IPS-NIHi7 (cell line): ENCODE measurements at regions not wholly inside any gene's neighbourhood (a gene's known extent, or its start where the extent isn't known, plus 50 kb on each side); places are given as distances from the start of the nearest gene placed in this dataset.

Source experiments
- DNase-seq: peaks from one replicate; pipeline ENCODE4 v3.0.0; 2012; ENCODE audit warnings: mixed read lengths; ENCODE audit errors: extremely low spot score

DNA sequence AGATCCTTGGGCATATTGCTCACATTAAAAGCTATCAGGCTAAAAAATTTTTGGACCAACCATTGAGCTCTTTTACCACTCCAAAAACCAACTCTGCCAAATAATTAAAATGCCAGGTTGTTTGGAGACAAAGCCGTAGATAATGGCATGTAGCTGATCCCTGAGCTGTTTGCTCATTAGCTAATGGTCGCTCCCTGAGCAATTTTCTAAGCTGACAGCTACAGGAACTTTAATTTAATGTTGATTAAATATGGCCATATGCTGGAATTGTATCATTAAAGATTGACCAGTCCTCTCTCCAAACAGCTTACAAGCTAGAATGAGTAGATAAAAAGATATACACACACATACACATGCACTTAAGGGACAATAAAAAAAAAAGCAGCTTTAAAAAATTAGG lies 216.2 kb upstream of the ARHGAP20 start:
- DNase-seq: no peak

DNA sequence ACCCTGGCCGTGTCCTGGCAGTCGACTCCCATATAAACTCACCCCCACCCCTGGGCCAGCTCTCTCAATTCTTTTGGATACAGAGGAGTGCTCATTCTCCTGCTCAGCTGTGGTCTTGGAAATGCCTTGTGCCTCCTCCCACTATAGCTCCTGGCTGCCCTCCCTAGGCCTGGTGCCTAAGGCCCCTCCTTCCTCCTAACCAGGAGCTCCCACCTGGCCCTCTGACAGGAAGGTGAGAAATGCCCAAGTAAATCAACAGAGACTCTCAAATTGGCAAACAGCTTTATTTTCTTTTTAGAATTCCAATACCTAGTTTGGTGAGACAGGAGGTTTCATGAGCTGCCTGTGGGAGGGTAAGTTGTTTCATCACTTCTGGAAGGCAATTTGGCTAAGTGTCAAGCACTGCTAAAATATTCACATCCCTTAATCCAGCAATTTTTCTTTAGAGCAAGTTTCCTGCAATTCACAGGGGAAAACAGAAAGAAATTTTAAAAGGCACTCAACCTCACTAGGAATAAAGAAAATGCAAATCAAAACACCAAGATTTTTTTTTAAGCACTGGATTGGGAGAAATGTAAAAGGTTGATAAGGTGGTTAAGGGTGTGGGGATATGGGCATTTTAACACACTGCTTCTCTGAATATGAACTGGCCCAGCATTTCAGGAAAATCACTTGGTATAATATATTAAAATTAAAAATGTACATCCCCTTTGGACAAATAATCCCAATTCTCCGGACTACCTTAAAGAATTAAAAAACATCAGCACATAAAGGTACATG lies 209.7 kb upstream of the ARHGAP20 start:
- DNase-seq: peak; percentile 55

DNA sequence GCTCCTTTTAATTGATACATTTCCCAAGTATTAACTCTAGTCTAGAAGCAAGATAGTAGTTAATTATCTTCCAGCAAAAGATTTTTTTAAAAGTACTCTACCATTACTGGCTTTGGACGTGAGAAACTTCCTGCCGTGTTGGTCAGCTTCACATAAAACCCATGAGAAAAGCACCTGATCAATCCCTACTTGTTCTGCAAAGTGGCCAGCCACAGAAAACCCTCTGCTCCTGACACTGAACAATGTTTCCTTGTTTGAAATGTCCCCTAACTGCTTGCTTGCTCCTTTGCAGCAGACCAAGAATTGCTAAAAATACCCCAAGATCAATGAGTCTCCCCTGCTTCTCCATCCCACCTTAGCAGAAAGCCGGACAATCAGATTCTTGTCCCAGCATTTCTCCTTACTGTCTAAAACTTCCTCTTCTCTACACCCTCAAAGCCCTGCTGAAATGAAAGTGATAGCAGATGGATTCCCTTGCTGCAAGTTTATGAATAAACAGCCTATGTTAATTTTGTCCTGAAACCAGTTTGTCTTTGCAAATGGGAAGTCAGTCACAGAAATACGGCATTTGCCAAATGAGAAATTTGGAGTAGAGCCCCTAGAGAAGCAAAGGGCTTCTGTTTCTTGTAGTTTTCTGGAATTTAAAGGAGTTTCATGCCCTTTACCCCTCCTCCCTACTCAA lies 207.1 kb upstream of the ARHGAP20 start:
- DNase-seq: no peak

DNA sequence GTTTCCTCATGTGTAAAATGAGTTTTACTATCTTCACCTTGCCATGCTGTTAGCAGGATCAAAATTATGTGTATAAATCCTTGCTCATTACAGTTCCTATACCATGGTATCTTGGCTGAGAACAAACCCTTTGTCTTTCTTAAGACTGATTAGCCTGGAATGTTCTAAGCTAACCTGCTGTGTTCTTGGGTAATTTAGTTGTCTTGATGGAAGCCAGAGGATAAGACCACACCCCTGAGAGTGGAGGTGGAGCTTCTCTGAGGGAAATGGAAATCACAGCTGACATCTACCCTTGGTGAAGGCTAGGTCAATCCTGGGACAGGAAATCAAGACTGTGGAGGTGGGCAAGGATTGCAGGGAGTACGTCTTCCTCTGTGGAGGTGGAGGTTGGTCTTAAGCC lies 206.1 kb upstream of the ARHGAP20 start:
- DNase-seq: no peak

DNA sequence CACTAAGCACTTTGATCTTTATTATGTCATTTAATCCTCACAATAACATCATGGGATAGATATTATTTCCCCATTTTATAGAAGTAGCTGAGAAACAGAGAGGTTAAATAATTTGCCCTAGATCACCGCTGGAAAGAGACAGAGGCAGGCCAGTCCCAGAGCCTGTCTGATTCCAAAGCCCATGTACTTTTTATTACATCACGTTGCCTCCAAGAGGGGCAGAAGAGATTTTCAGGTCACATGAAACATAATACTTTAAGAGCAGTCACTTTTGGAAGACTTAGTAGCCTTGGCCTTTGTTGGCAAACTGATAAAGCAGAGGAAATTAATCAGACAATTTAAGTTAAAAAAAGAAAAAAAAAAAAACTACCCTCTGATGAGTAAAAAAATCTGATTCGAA lies 200.2 kb upstream of the ARHGAP20 start:
- no peak for DNase-seq

DNA sequence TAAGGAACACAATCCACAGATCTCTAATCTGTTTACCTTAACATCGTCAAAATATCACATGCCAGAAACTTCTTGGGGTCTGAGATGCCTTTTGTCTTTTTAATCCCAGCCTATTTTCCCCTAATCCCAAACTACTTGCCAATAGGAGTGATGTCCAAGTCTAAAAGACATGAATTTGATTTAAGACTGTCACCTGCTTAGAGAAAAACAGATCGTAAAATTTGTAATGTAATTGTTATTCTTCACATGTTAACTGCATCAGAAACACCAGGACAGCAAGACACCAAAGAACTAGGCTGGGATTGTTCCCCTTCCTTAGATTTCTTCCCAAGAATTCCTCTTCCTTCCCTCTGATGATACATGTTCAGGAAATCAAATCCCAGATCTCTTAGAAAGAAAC lies 198.1 kb upstream of the ARHGAP20 start:
- no peak for DNase-seq

DNA sequence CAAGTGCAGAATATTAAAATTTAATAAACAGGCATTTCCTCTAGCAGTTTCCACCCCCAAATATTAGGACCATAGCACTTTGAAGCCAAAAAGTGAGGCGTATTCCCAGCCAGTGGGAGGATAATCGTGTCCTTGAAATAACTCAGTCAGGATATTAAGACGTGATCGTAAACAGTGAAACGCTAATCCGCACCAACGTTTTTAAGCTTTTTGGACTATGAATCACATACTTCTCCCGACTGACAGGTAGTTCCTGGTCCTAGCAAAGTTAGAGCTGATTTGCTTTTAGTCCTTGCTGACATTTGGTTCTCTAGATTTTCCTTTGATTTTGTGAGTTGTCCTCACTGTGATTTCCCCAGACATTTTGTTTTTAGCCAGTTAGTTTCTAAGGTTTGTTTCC lies 197.1 kb upstream of the ARHGAP20 start:
- no peak for DNase-seq

DNA sequence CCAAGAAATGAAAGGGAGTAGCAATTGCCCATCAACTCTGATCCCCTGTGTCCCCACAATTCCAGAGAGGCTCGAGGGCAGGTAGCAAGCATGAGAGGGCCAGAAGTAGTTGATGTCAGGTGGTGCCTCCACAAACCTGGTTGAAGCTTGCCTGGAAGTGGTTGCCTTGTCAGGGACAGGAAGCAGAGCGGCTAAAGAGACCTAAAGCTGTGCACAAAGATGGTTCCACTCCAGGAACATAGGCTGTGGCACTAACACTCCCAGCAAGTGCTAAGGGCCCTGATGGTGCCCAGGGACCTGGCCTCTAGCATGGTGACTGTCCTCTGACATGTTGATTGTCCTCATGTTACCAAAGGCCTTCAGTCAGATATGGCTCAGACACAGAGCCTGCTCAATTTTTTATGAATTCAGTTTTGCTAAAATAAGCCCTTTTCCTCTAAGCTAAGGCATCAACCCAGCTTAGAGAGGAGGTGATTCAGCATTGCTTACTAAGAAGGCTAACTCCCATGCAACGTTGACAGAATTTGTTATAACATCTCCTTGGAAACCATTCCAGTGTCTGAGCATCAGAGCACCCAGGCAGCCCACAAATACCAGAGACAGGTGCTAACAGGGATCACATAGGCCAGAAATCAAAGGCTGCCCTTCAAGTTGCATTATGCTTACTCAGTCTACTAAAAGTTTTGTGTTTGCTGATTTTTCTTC lies 196.3 kb upstream of the ARHGAP20 start:
- no peak for DNase-seq

DNA sequence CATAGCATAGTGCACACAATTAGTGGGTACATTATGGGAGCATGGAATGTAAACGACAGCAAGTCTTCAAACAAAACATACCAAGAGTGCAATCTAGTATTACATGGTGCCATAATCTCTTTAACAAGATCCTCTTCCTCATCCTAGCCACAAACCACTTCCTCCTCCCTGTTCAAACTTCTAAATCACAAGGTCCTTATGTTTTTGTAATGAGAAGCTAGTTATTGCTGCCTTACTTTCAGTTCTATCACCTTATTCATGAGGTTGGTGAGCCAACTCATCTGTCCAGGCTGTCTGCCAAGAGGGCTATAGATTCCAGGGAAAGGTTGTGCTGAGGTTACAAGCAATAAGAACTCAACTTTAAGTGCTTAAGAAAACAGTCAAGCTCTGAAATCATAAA lies 195.4 kb upstream of the ARHGAP20 start:
- no peak for DNase-seq

DNA sequence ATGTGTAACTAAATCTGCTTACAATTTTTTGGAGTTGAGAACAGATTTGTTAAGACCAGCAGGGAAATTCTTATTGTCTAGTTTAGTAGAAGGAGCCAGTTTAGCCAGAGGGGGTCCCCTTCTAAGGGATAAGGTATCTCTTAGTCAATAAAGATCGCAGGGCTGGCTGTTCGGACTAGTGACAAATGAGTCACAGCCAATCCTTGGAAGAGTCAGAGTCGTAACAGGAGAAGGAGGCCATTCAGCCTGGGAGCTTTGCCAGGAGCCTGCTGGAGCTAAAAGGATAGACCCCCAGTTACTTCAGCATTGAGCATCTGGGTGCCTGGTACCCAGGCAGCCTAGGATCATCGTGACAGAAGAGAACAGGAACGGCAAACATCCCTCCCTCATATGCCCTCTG lies 191.6 kb upstream of the ARHGAP20 start:
- peak; percentile 29 for DNase-seq

DNA sequence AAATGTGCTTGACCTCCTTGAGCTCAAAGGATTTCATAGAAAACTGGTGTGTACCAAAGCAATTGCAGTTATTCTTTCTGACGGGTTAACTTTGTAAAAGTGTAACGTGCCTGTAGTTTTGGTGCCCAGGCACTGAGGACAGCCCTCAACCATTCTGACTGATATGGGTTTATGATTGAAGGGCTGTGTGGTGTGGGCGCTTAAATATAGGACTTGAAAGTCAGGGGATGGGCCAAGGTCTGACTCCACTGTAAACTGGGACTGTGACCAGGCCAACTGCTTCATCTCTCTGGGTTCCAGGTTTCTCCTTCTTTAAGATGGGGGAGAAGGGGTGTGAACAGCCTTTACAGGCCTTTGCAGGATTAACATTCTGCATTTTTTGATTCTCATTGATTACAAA lies 191.1 kb upstream of the ARHGAP20 start:
- DNase-seq: no peak

DNA sequence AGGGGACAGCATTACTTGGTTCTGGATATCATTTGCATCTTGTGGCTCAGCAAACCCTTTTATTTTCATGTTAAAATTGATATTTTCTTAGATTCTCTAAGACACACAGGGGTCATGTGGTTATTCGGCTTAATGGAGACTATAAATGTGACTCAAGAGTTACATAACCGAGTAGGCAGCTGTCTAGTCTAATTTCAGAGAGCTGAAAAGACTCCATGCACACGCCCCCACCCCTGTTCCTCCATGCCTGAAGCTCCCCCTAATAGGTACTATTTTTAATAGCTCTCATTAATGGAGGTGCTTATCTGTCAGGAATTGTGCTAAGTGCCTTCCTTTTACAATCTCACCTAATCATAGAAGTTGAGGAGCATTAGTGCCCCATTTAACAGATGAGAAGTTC lies 189.2 kb upstream of the ARHGAP20 start:
- no peak for DNase-seq

DNA sequence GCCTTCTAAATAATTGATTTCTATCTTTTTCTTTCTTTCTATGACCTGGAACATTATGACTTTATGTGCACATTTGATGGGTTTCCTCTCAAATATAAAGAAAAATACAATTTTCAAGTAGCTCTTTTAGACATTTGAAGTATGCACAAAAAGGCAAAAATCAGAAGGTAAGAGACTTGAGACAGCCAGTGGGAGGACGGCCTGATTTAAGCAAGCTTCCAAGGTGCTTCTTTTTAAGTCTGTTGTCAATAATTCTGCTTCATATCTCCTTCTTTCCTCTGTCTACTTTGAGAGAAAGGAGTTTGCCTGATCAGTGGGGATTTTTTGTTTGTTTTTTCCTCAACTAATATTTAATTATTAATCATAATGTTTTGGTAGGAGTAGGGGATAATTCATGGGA lies 188.2 kb upstream of the ARHGAP20 start:
- no peak for DNase-seq

DNA sequence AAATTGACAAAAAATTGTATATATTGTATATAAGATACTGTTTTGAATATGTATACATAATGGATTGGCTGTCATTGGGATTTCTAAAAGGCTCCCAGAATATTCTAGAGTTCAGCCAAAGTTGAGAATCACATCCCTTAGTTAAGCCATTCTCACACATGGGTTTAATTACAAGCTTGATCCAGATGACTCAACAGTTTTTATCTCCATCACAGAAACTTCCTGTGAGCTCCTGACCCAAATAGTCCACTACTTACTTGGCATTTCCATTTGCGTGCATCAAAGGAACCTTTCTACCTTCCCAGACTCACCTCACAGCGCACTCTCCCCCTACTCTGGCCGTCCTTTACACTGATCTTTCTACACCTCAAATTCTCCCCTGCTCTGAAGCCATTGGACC lies 184.8 kb upstream of the ARHGAP20 start:
- DNase-seq: no peak

DNA sequence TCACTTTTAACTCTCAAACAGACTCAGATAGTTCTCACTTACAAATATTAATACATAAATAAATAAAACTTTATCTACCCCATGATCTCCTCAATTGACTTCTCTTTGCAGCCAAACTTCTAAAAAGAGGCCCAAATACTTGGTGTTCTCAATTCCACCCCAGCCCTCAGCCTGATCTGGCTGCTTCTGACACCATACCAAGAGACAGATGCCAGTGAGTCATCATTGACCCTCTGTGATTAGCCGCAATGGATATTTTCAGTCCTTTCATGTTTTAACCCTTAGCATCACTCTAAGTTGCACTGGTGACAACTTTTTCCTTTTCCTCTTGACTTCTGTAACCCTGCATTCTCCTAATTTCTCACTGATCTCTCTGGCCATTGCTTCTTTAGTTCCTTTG lies 184.1 kb upstream of the ARHGAP20 start:
- DNase-seq: peak; percentile 26

DNA sequence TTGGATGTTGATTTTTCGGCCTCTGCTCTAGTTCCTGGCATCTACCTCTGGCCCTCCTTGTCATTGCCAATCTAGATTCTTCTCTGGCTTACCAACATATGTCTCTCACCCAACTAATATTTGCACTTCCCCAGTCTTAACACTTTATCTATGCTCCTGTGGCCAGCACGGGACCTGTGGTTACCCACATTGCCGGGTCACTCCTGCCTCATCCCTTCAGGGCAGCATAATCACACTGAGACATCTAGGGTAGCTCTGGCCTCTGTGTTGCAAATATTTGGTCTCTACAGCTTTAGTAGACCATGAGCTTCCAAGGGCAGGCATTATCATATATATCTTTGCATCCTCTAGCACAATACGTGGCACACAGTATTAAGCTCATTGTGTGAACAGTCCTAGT lies 182.0 kb upstream of the ARHGAP20 start:
- no peak for DNase-seq

DNA sequence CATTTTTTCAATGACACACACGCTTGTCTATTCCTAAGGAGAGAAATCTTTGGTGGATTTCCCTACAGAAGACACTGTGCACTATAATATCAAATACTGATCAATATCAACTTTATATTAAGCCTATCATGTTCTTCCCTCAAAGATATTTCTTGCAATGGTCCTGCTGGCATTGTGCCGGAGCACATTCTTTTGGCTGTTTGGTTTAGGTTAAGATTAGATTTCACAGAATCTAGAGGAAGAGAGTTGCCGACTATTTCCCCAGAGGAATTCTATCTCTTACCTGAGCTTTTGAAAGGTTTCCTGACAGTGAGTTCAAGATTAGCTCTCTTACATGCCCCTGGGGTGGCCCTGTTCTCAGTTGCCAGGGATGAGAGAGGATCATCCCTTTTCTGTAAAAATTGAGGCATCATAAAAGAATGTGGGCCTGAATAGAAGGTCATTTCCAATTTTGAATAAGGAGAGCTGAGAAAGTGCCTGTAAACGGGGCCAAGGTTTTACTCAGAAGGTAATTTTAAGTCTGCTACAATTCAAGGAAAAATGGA lies 180.6 kb upstream of the ARHGAP20 start:
- DNase-seq: no peak

DNA sequence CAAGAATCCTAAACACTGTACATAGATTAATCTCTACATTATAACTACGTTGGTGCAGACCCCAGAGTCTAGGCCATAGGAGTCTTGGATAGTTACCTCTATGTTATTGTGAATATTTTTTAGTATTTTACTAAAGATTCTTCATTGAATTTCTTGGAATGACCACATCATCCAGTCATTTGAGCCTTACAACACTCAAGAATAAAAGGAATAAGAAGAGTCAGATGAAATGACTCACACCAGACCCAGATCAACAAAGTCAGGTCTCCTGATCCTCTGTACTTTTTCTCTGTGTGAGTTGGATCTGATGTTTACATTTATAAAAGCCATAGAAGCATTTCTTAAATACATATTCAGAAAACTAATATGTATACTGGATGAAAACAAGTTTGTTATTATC lies 179.2 kb upstream of the ARHGAP20 start:
- no peak for DNase-seq

DNA sequence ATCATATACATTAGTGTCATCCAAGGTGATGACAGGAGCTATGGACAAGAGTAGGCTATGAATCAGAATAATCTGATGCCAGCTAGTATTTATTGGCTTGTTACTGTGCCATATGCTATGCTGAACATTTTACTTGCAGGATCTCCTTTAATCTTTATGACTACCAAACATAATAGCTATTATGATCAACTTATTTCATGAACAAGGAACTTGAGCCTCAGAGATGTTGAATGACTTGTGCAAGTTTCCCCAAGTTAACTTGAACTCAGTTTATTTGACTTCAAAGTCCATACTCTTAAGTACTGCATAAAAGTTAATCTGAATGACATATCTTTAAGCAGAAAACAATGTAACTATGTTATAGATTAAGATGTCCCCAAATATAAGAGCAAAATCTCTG lies 178.8 kb upstream of the ARHGAP20 start:
- DNase-seq: no peak

DNA sequence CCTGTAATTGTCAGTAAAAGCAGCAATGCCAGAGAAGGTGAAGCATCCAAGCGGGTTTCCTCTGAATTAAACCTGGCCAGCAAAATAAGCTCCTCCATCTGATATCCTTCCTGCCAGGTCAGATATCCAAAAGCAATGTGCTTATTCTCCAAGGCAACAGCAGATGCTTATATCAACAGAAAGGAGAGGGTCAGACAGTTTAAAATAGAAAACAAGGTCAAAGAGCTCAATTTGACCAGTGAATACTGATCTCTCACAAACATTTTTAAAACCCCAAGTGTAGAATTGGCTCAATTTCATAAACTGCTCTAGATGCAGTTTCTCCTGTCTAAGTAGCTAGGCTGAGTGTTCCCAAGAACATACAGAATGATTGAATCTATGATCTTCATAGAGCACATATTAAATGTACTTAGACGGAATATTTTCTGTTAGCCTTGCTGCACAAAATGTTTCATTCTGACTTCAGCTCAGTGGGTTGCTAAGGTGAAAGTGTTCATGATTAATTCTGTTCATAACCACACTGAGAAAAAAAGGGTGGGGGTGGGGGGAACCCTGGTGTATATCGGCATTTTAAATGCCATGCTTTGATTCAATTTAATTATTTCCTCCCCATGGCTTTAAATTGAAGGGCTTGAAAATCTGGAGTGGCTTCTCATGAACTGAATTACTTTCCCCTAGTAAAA lies 174.2 kb upstream of the ARHGAP20 start:
- DNase-seq: no peak

DNA sequence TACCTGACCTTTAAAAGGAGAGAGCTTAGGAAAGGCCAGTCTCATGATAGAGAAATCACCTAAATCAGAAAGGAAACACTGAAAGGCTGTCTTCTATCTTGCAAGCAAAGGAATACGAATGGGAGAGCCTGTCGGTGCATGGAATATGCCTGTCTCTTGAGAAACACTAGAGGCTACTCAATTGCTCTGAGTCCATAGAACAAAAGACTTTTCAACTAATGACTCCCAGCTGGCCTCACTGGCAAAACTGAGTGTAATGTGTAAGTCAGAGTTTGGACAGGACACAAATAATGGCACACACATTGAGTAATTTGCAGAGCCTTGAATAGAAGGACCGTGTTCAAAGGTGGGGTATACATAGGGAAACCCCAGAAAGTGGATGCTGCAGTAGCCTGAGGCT lies 171.0 kb upstream of the ARHGAP20 start:
- DNase-seq: no peak

DNA sequence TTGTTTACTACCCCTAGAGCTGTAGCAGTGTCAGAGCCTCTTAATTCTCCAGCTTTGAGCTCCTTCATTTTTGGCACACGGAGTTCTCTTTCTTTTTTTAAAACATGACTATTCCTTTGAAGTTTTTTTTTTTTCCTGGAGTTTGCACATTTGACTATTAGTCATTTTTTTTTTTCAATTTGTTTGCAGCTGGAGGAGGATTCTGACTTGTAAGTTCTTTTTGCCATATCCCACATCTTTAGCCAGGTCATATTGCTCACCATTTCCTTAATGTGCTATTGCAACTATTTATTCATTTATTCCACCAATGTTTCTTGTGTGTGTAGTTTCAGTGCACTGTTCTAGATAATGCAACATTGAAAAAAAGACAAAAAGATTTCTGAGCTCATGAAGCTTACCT lies 166.3 kb upstream of the ARHGAP20 start:
- DNase-seq: no peak
